ENCODE measurements at regions not wholly inside any gene's neighbourhood (a gene's known extent, or its start where the extent isn't known, plus 50 kb on each side); places are given as distances from the start of the nearest gene placed in this dataset.

DNA sequence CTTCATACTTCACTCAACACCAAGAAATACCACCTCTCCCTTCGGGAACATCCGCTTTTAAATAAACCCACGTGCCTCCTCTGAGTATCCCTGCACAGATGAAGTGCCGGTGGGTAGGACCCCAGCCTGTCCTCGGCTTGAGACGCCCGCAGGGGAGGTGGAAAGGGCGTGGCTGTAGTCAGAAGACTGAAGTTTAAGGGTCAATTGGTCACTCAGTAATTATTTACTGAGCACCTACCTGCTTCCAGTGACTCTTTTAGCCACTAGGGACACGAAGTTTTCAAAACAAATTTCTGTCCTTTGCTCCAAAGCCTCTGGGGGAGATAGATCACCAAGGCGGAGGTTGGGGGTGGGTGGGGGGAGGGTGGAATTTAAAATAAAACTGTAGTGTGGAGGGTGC is 309.4 kb downstream of the VRK1 start:
- TF ChIP-seq CTCF (IDR thresholded peaks at IDR 0.05; ENCODE audit: extremely low read depth in 1 of 2, insufficient read depth in 1 of 2, low read depth in 1 of 2, low read length in 2 of 2) (no peak), MYC (IDR thresholded peaks at IDR 0.05; ENCODE audit: low read depth, low read length) (no peak), POLR2A (IDR thresholded peaks at IDR 0.05; ENCODE audit: low read depth, low read length) (no peak), FOS (IDR thresholded peaks at IDR 0.05; ENCODE audit: borderline replicate concordance, insufficient read depth, low read length) (no peak)
